H9 (cell line): ENCODE measurements at regions not wholly inside any gene's neighbourhood (a gene's known extent, or its start where the extent isn't known, plus 50 kb on each side); places are given as distances from the start of the nearest gene placed in this dataset.

Experiments
- DNase-seq: peaks from one replicate; pipeline ENCODE4 v3.0.0-alpha.2; 2017
- H2AFZ ChIP-seq: one replicate; pipeline ENCODE4 v1.6.1; 2013; ENCODE audit warnings: mild to moderate bottlenecking, low read length, control low read depth, moderate library complexity
- H2AK5ac ChIP-seq: 2 replicates; pipeline ENCODE4 v1.6.1; 2013; ENCODE audit warnings: low read length, control low read depth, mixed read lengths; ENCODE audit not compliant: insufficient read length
- H2BK120ac ChIP-seq: one replicate; pipeline ENCODE4 v1.6.1; 2013; ENCODE audit warnings: low read depth, mild to moderate bottlenecking, low read length, control low read depth, inconsistent platforms; ENCODE audit not compliant: poor library complexity, severe bottlenecking
- H2BK12ac ChIP-seq: 2 replicates; pipeline ENCODE4 v1.6.1; 2013; ENCODE audit warnings: low read length, control low read depth, mixed read lengths, low read depth; ENCODE audit not compliant: insufficient read length
- H2BK15ac ChIP-seq: 2 replicates; pipeline ENCODE4 v1.6.1; 2013; ENCODE audit warnings: low read depth, low read length, control low read depth
- H2BK20ac ChIP-seq: one replicate; pipeline ENCODE4 v1.6.1; 2013; ENCODE audit warnings: low read depth, mild to moderate bottlenecking, low read length, control low read depth, inconsistent platforms; ENCODE audit not compliant: poor library complexity, severe bottlenecking
- H2BK5ac ChIP-seq: 2 replicates; pipeline ENCODE4 v1.6.1; 2013; ENCODE audit warnings: low read length, control low read depth, mixed read lengths; ENCODE audit not compliant: insufficient read length
- H3K14ac ChIP-seq: 2 replicates; pipeline ENCODE4 v1.6.1; 2013; ENCODE audit warnings: low read length, control low read depth; ENCODE audit not compliant: insufficient read depth
- H3K18ac ChIP-seq: 2 replicates; pipeline ENCODE4 v1.6.1; 2013; ENCODE audit warnings: low read depth, mild to moderate bottlenecking, mixed read lengths, low read length, control low read depth; ENCODE audit not compliant: insufficient read length
- H3K23ac ChIP-seq: 2 replicates; pipeline ENCODE4 v1.6.1; 2013; ENCODE audit warnings: low read length, control low read depth, mixed read lengths, low read depth; ENCODE audit not compliant: insufficient read length
- H3K23me2 ChIP-seq: 2 replicates; pipeline ENCODE4 v1.6.1; 2013; ENCODE audit warnings: low read depth, mild to moderate bottlenecking, mixed read lengths, low read length, control low read depth; ENCODE audit not compliant: insufficient read length, poor library complexity, severe bottlenecking
- H3K27ac ChIP-seq: 2 replicates; pipeline ENCODE4 v1.5.1; 2013; ENCODE audit warnings: low read length, control low read depth, mixed read lengths, low read depth; ENCODE audit not compliant: insufficient read length
- H3K27me3 ChIP-seq: 2 replicates; pipeline ENCODE4 v1.6.1; 2013; ENCODE audit warnings: low read length, control low read depth, inconsistent platforms; ENCODE audit not compliant: insufficient read depth
- H3K4ac ChIP-seq: 2 replicates; pipeline ENCODE4 v1.6.1; 2013; ENCODE audit warnings: low read depth, mild to moderate bottlenecking, control low read depth, inconsistent platforms, low read length, moderate library complexity
- H3K4me1 ChIP-seq: 2 replicates; pipeline ENCODE4 v1.6.1; 2013; ENCODE audit warnings: low read length, control low read depth, inconsistent platforms; ENCODE audit not compliant: insufficient read depth
- H3K4me2 ChIP-seq: 2 replicates; pipeline ENCODE4 v1.6.1; 2013; ENCODE audit warnings: low read length, control low read depth, mixed read lengths; ENCODE audit not compliant: insufficient read length, insufficient read depth
- H3K56ac ChIP-seq: 2 replicates; pipeline ENCODE4 v1.6.1; 2013; ENCODE audit warnings: low read depth, mild to moderate bottlenecking, mixed read lengths, low read length, control low read depth; ENCODE audit not compliant: insufficient read length
- H3K79me1 ChIP-seq: 2 replicates; pipeline ENCODE4 v1.6.1; 2013; ENCODE audit warnings: low read depth, mild to moderate bottlenecking, moderate library complexity, low read length, control low read depth, inconsistent platforms; ENCODE audit not compliant: insufficient read depth, poor library complexity, severe bottlenecking
- H3K79me2 ChIP-seq: 2 replicates; pipeline ENCODE4 v1.6.1; 2013; ENCODE audit warnings: low read length, control low read depth, inconsistent platforms; ENCODE audit not compliant: insufficient read depth
- H3K9ac ChIP-seq: 2 replicates; pipeline ENCODE4 v1.6.1; 2013; ENCODE audit warnings: low read length, control low read depth, mixed read lengths; ENCODE audit not compliant: insufficient read length; ENCODE audit errors: extremely low read depth
- H3K9me3 ChIP-seq: one replicate; pipeline ENCODE4 v1.6.1; 2013; ENCODE audit warnings: low read depth, low read length, inconsistent platforms; ENCODE audit not compliant: control insufficient read depth
- H3T11ph ChIP-seq: one replicate; pipeline ENCODE4 v1.6.1; 2013; ENCODE audit warnings: mild to moderate bottlenecking, low read length, control low read depth, inconsistent platforms
- H4K20me1 ChIP-seq: one replicate; pipeline ENCODE4 v1.6.1; 2013; ENCODE audit not compliant: control insufficient read depth, insufficient read length, insufficient read depth
- H4K5ac ChIP-seq: 2 replicates; pipeline ENCODE4 v1.6.1; 2013; ENCODE audit warnings: low read depth, mild to moderate bottlenecking, mixed read lengths, low read length, control low read depth; ENCODE audit not compliant: insufficient read length
- H4K8ac ChIP-seq: replicated peaks from 2 replicates; pipeline ENCODE4 v1.6.1; 2013; ENCODE audit warnings: low read length, control low read depth, mixed read lengths, low read depth; ENCODE audit not compliant: insufficient read length
- H4K91ac ChIP-seq: 2 replicates; pipeline ENCODE4 v1.6.1; 2013; ENCODE audit warnings: low read depth, mild to moderate bottlenecking, moderate library complexity, mixed read lengths, low read length, control low read depth; ENCODE audit not compliant: insufficient read length
- H3K27ac Mint-ChIP-seq, 3 experiments: 2 replicates in 2 of 3; 3 replicates in 1 of 3; pipeline ENCODE4 v1.8.0; 2020 to 2021; ENCODE audit warnings: mixed read lengths in 3 of 3, mild to moderate bottlenecking in 1 of 3, moderate library complexity in 1 of 3
- H3K27me3 Mint-ChIP-seq: 2 replicates; pipeline ENCODE4 v1.8.0; 2021; ENCODE audit warnings: low read depth, mild to moderate bottlenecking, moderate library complexity, mixed read lengths
- H3K36me3 Mint-ChIP-seq, 3 experiments: 2 replicates in 2 of 3; 3 replicates in 1 of 3; pipeline ENCODE4 v1.8.0; 2020 to 2021; ENCODE audit warnings: low read depth in 3 of 3, mixed read lengths in 3 of 3; ENCODE audit not compliant: insufficient read depth in 1 of 3
- H3K4me1 Mint-ChIP-seq, 2 experiments: 2 replicates each; pipeline ENCODE4 v1.8.0; 2020; ENCODE audit warnings: mixed read lengths in 2 of 2
- H3K4me3 Mint-ChIP-seq, 2 experiments: 2 replicates in 1 of 2; 3 replicates in 1 of 2; pipeline ENCODE4 v1.8.0; 2020 to 2021; ENCODE audit warnings: mild to moderate bottlenecking in 2 of 2, mixed read lengths in 2 of 2, moderate library complexity in 1 of 2
- H3K9me3 Mint-ChIP-seq, 2 experiments: 2 replicates in 1 of 2; 3 replicates in 1 of 2; pipeline ENCODE4 v1.8.0; 2020; ENCODE audit warnings: mild to moderate bottlenecking in 2 of 2, mixed read lengths in 2 of 2, moderate library complexity in 1 of 2
- TF ChIP-seq, protein P1 (sequence below): fragments of 200-600 bp; sonication (generic); conservative IDR thresholded peaks from 3 replicates; pipeline ENCODE4 v1.8.0; 2021; ENCODE audit warnings: antibody characterized with exemption, mild to moderate bottlenecking

DNA sequence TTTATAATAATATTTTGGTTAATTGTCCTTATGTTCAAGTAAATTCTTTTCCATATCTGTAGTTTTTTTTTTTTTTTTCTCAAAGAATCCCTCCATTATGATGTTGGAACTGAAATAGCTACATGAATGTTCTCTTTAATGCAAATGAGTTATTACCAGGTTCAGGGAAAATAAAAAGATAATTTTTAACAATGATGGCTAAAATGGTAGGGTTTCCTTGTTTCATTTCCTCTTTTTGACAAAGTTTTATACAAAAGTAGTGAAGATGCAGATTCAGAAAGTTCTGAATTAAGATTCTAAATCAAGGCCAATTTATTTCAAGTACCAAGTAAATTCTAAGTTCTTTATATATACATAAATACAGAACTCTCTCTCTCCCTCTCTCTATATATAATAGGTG is 779.0 kb upstream of the INTU start:
- Mint-ChIP-seq H3K36me3 (no peaks in the 10 kb centered on the region), H3K9me3 (no peaks in the 10 kb centered on the region), H3K27me3 (no peaks in the 10 kb centered on the region), H3K4me1 (no peaks in the 10 kb centered on the region), H3K4me3 (no peak overlapping the region), H3K27ac (no peak overlapping the region)
- no peak overlapping the region for H3K4me2 ChIP-seq
- H3K56ac ChIP-seq = no peak overlapping the region
- H3K14ac ChIP-seq = no peak overlapping the region
- H2AK5ac ChIP-seq = no peak overlapping the region
- no peaks in the 10 kb centered on the region for H4K20me1 ChIP-seq
- H2BK120ac ChIP-seq = no peak overlapping the region
- H3K23me2 ChIP-seq = no peaks in the 10 kb centered on the region
- no peak overlapping the region for H4K5ac ChIP-seq
- H2BK5ac ChIP-seq = no peak overlapping the region
- H3K27ac ChIP-seq = no peak overlapping the region
- H4K91ac ChIP-seq = no peak overlapping the region
- no peak overlapping the region for H2BK15ac ChIP-seq
- H3K18ac ChIP-seq = no peak overlapping the region
- H3K9ac ChIP-seq = no peak overlapping the region
- H2AFZ ChIP-seq = no peak overlapping the region
- no peaks in the 10 kb centered on the region for H3K4me1 ChIP-seq
- TF ChIP-seq, protein P1, sequence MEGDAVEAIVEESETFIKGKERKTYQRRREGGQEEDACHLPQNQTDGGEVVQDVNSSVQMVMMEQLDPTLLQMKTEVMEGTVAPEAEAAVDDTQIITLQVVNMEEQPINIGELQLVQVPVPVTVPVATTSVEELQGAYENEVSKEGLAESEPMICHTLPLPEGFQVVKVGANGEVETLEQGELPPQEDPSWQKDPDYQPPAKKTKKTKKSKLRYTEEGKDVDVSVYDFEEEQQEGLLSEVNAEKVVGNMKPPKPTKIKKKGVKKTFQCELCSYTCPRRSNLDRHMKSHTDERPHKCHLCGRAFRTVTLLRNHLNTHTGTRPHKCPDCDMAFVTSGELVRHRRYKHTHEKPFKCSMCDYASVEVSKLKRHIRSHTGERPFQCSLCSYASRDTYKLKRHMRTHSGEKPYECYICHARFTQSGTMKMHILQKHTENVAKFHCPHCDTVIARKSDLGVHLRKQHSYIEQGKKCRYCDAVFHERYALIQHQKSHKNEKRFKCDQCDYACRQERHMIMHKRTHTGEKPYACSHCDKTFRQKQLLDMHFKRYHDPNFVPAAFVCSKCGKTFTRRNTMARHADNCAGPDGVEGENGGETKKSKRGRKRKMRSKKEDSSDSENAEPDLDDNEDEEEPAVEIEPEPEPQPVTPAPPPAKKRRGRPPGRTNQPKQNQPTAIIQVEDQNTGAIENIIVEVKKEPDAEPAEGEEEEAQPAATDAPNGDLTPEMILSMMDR = no peak
- no peak overlapping the region for H2BK20ac ChIP-seq
- no peaks in the 10 kb centered on the region for H3K27me3 ChIP-seq
- H3K4ac ChIP-seq = no peak overlapping the region
- H3T11ph ChIP-seq = no peak overlapping the region
- H3K23ac ChIP-seq = no peak overlapping the region
- no peak overlapping the region for H4K8ac ChIP-seq
- H3K9me3 ChIP-seq = no peaks in the 10 kb centered on the region
- no peak for DNase-seq
- H3K79me2 ChIP-seq = no peaks in the 10 kb centered on the region
- no peaks in the 10 kb centered on the region for H3K79me1 ChIP-seq
- no peak overlapping the region for H2BK12ac ChIP-seq
